ENCODE measurements at regions not wholly inside any gene's neighbourhood (a gene's known extent, or its start where the extent isn't known, plus 50 kb on each side); places are given as distances from the start of the nearest gene placed in this dataset.
"Not testable (repeated sequence)": the region's sequence is repeated elsewhere in the genome, so short reads cannot be mapped to it uniquely, and the experiment has no call there.

- TF ChIP-seq, protein P1, sequence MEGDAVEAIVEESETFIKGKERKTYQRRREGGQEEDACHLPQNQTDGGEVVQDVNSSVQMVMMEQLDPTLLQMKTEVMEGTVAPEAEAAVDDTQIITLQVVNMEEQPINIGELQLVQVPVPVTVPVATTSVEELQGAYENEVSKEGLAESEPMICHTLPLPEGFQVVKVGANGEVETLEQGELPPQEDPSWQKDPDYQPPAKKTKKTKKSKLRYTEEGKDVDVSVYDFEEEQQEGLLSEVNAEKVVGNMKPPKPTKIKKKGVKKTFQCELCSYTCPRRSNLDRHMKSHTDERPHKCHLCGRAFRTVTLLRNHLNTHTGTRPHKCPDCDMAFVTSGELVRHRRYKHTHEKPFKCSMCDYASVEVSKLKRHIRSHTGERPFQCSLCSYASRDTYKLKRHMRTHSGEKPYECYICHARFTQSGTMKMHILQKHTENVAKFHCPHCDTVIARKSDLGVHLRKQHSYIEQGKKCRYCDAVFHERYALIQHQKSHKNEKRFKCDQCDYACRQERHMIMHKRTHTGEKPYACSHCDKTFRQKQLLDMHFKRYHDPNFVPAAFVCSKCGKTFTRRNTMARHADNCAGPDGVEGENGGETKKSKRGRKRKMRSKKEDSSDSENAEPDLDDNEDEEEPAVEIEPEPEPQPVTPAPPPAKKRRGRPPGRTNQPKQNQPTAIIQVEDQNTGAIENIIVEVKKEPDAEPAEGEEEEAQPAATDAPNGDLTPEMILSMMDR (conservative IDR thresholded peaks at IDR 0.05; ENCODE audit: low read depth, low read length): no peak
- TF ChIP-seq EZH2 (IDR thresholded peaks at IDR 0.05; ENCODE audit: low read length, unreplicated experiment) (no peak), EZH2phosphoT487 (IDR thresholded peaks at IDR 0.05; ENCODE audit: borderline replicate concordance, low read length) (no peak)
- no peak for ATAC-seq
These were observed 945.8 kb upstream of the ADGRB3 start for GRCh38 chr6:67689329-67689728.

GRCh38 chr6:67687396-67687795 is 947.7 kb upstream of the ADGRB3 start:
- intact Hi-C loops (cut with micrococcal nuclease): no loop called here
- no peaks in the 10 kb centered on the region for H3K27me3 ChIP-seq (ENCODE audit: low read length)
- H3K4me2 ChIP-seq (ENCODE audit: low read length): no peak overlapping the region
- no peaks in the 10 kb centered on the region for H3K9me2 ChIP-seq (replicated peaks; ENCODE audit: low read length)
- peak; percentile 3 for DNase-seq
- BruUV-seq (replicated peaks): no TSS peak
- POLR2A ChIA-PET (ENCODE audit: unreplicated experiment): no interaction called here
- CTCF ChIA-PET: no interaction called here
- no peaks in the 10 kb centered on the region for H3K36me3 ChIP-seq (ENCODE audit: low read depth, low read length)
- no peaks in the 10 kb centered on the region for H3K9me3 ChIP-seq (ENCODE audit: low read length)
- H4K20me1 ChIP-seq (ENCODE audit: low read length): no peaks in the 10 kb centered on the region
- no peak; the same call in 1 of the 2 replicates for ATAC-seq
- H3F3A ChIP-seq (ENCODE audit: low read length, unreplicated experiment): no peaks in the 10 kb centered on the region
- H3K4me1 ChIP-seq (ENCODE audit: insufficient read depth, low read length): peaks cover 11% of the 10 kb centered on the region
- no peak overlapping the region for H2AFZ ChIP-seq (ENCODE audit: low read length)
- H3K79me2 ChIP-seq (ENCODE audit: low read length): no peaks in the 10 kb centered on the region
- H3K9ac ChIP-seq (ENCODE audit: low read length): no peak overlapping the region
- no peak overlapping the region for H3K4me3 ChIP-seq (ENCODE audit: low read length)
- H3K27ac ChIP-seq (ENCODE audit: low read length): no peak overlapping the region
- TF ChIP-seq EZH2phosphoT487 (IDR thresholded peaks at IDR 0.05; ENCODE audit: borderline replicate concordance, low read length): no peak
- TF ChIP-seq, protein P1 (conservative IDR thresholded peaks at IDR 0.05; ENCODE audit: low read depth, low read length): no peak
- TF ChIP-seq EZH2 (IDR thresholded peaks at IDR 0.05; ENCODE audit: low read length, unreplicated experiment): no peak

More at GRCh38 chr6:67689329-67689728, 945.8 kb upstream of the ADGRB3 start:
- no peaks in the 10 kb centered on the region for H3K27me3 ChIP-seq (ENCODE audit: low read length)
- no peak overlapping the region for H2AFZ ChIP-seq (ENCODE audit: low read length)
- no peaks in the 10 kb centered on the region for H3K79me2 ChIP-seq (ENCODE audit: low read length)
- H3K4me1 ChIP-seq (ENCODE audit: insufficient read depth, low read length): peaks cover under 1% of the 10 kb centered on the region; the same call in 1 of the 2 replicates
- H3K4me2 ChIP-seq (ENCODE audit: low read length): no peak overlapping the region
- no TSS peak for BruUV-seq (replicated peaks)
- H3K9me2 ChIP-seq (replicated peaks; ENCODE audit: low read length): no peaks in the 10 kb centered on the region
- DNase-seq: no peak
- H3K9me3 ChIP-seq (ENCODE audit: low read length): no peaks in the 10 kb centered on the region
- H4K20me1 ChIP-seq (ENCODE audit: low read length): no peaks in the 10 kb centered on the region
- ChIA-PET CTCF (no interaction called here), POLR2A (ENCODE audit: unreplicated experiment) (no interaction called here)
- intact Hi-C loops (cut with micrococcal nuclease): no loop called here
- H3F3A ChIP-seq (ENCODE audit: low read length, unreplicated experiment): no peaks in the 10 kb centered on the region
- H3K36me3 ChIP-seq (ENCODE audit: low read depth, low read length): no peaks in the 10 kb centered on the region
- H3K4me3 ChIP-seq (ENCODE audit: low read length): no peak overlapping the region
- no peak overlapping the region for H3K27ac ChIP-seq (ENCODE audit: low read length)
- no peak overlapping the region for H3K9ac ChIP-seq (ENCODE audit: low read length)

GRCh38 chr6:67686225-67686624 is 948.9 kb upstream of the ADGRB3 start:
- H3K79me2 ChIP-seq (ENCODE audit: low read length); H3K27ac ChIP-seq (ENCODE audit: low read length); intact Hi-C loops (cut with micrococcal nuclease); ATAC-seq; H3F3A ChIP-seq (ENCODE audit: low read length, unreplicated experiment); DNase-seq; CTCF ChIA-PET; H3K9me2 ChIP-seq (replicated peaks; ENCODE audit: low read length); H4K20me1 ChIP-seq (ENCODE audit: low read length); H3K9ac ChIP-seq (ENCODE audit: low read length); POLR2A ChIA-PET (ENCODE audit: unreplicated experiment); BruUV-seq (replicated peaks); H3K4me2 ChIP-seq (ENCODE audit: low read length); H3K9me3 ChIP-seq (ENCODE audit: low read length); H3K36me3 ChIP-seq (ENCODE audit: low read depth, low read length); H3K27me3 ChIP-seq (ENCODE audit: low read length); H3K4me3 ChIP-seq (ENCODE audit: low read length); H2AFZ ChIP-seq (ENCODE audit: low read length): not testable (repeated sequence)
- peaks cover 11% of the 10 kb centered on the region for H3K4me1 ChIP-seq (ENCODE audit: insufficient read depth, low read length)
